ENCODE measurements at regions not wholly inside any gene's neighbourhood (a gene's known extent, or its start where the extent isn't known, plus 50 kb on each side); places are given as distances from the start of the nearest gene placed in this dataset.

- Histone ChIP-seq H3K4me1 (no peaks in the 10 kb centered on the region), H3K27ac (no peak overlapping the region), H3K4me3 (no peak overlapping the region), H3K27me3 (peaks cover 0 to 2% of the 10 kb centered on the region in 2 donors), H3K9me3 (no peaks in the 10 kb centered on the region), H3K36me3 (no peaks in the 10 kb centered on the region)
- TF ChIP-seq, protein P1, sequence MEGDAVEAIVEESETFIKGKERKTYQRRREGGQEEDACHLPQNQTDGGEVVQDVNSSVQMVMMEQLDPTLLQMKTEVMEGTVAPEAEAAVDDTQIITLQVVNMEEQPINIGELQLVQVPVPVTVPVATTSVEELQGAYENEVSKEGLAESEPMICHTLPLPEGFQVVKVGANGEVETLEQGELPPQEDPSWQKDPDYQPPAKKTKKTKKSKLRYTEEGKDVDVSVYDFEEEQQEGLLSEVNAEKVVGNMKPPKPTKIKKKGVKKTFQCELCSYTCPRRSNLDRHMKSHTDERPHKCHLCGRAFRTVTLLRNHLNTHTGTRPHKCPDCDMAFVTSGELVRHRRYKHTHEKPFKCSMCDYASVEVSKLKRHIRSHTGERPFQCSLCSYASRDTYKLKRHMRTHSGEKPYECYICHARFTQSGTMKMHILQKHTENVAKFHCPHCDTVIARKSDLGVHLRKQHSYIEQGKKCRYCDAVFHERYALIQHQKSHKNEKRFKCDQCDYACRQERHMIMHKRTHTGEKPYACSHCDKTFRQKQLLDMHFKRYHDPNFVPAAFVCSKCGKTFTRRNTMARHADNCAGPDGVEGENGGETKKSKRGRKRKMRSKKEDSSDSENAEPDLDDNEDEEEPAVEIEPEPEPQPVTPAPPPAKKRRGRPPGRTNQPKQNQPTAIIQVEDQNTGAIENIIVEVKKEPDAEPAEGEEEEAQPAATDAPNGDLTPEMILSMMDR (IDR thresholded peaks at IDR 0.05), result no peak
- intact Hi-C loops (cut with DNase I; ENCODE audit: low total_unique reads), result no loop called here
- DNase-seq, result no peak
Measured at GRCh38 chr7:50217401-50217800, 87.1 kb upstream of the IKZF1 start.

GRCh38 chr7:50216626-50217025 lies 87.9 kb upstream of the IKZF1 start:
- H3K27ac ChIP-seq, result no peak overlapping the region
- no peaks in the 10 kb centered on the region for H3K36me3 ChIP-seq
- intact Hi-C loops (cut with DNase I; ENCODE audit: low total_unique reads), result no loop called here
- H3K9me3 ChIP-seq, result no peaks in the 10 kb centered on the region
- H3K4me3 ChIP-seq, result no peak overlapping the region
- H3K27me3 ChIP-seq, result peaks cover 0 to 2% of the 10 kb centered on the region in 2 donors
- H3K4me1 ChIP-seq, result no peaks in the 10 kb centered on the region
- TF ChIP-seq, protein P1 (IDR thresholded peaks at IDR 0.05), result no peak
- DNase-seq, result no peak

DNA sequence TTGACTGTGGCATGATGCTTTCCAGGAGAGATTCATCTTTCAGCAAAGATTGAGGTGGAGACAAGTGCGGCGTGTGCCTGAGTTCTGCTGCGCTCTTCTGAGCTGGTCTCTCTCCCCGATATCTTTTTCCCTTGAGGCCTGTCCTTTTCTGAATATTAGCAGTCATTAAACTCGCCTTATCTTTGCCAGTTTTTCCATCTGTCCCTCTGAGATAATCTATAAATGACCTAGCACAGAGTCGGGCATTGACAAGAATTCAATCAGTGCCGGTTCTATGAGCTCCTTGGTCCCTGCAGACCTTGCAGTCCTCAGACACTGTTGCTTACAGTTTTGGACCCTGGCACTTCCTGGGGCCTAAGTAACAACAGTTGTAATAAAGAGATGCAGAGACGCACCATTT lies 89.7 kb upstream of the IKZF1 start:
- intact Hi-C loops (cut with DNase I; ENCODE audit: low total_unique reads), result no loop called here
- Histone ChIP-seq H3K4me3 (no peak overlapping the region), H3K4me1 (no peaks in the 10 kb centered on the region), H3K9me3 (no peaks in the 10 kb centered on the region), H3K36me3 (no peaks in the 10 kb centered on the region), H3K27me3 (peaks cover 0 to 2% of the 10 kb centered on the region in 2 donors), H3K27ac (no peak overlapping the region)
- DNase-seq, result no peak
- TF ChIP-seq, protein P1 (IDR thresholded peaks at IDR 0.05), result no peak

- Histone ChIP-seq H3K27ac (no peak overlapping the region), H3K4me3 (no peak overlapping the region), H3K36me3 (no peaks in the 10 kb centered on the region), H3K27me3 (peaks cover 0 to 2% of the 10 kb centered on the region in 2 donors), H3K4me1 (no peaks in the 10 kb centered on the region), H3K9me3 (no peaks in the 10 kb centered on the region)
- DNase-seq, result no peak
- TF ChIP-seq, protein P1 (IDR thresholded peaks at IDR 0.05), result no peak
- intact Hi-C loops (cut with DNase I; ENCODE audit: low total_unique reads), result no loop called here
Measured at GRCh38 chr7:50214126-50214670, 90.3 kb upstream of the IKZF1 start.

- H3K9me3 ChIP-seq, result no peaks in the 10 kb centered on the region
- no peaks in the 10 kb centered on the region for H3K36me3 ChIP-seq
- intact Hi-C loops (cut with DNase I; ENCODE audit: low total_unique reads), result no loop called here
- TF ChIP-seq, protein P1 (IDR thresholded peaks at IDR 0.05), result no peak
- H3K4me1 ChIP-seq, result no peaks in the 10 kb centered on the region
- H3K27ac ChIP-seq, result no peak overlapping the region
- no peak for DNase-seq
- no peak overlapping the region for H3K4me3 ChIP-seq
- H3K27me3 ChIP-seq, result peaks cover 0 to 2% of the 10 kb centered on the region in 2 donors
Measured at GRCh38 chr7:50213622-50214017, 90.9 kb upstream of the IKZF1 start.

All from tibial artery (tissue), 4 donors.